Suprapubic skin (tissue), 4 donors: ENCODE measurements at regions not wholly inside any gene's neighbourhood (a gene's known extent, or its start where the extent isn't known, plus 50 kb on each side); places are given as distances from the start of the nearest gene placed in this dataset.

Source experiments
- DNase-seq, 2 donors: peaks; one replicate each; pipeline ENCODE4 v3.0.0-alpha.2; 2019; ENCODE audit warnings: low spot score in 2 of 2
- H3K27ac ChIP-seq: fragments of 200-600 bp; sonication (generic); one replicate; pipeline ENCODE4 v1.5.1; 2019
- H3K27me3 ChIP-seq: fragments of 200-600 bp; sonication (generic); one replicate; pipeline ENCODE4 v1.5.1; 2019
- H3K36me3 ChIP-seq: fragments of 200-600 bp; sonication (generic); one replicate; pipeline ENCODE4 v1.5.1; 2019
- H3K4me1 ChIP-seq: fragments of 200-600 bp; sonication (generic); one replicate; pipeline ENCODE4 v1.5.1; 2019
- H3K4me3 ChIP-seq: fragments of 200-600 bp; sonication (generic); one replicate; pipeline ENCODE4 v1.5.1; 2019; ENCODE audit warnings: mild to moderate bottlenecking
- H3K9me3 ChIP-seq: fragments of 200-600 bp; sonication (generic); one replicate; pipeline ENCODE4 v1.5.1; 2019
- EP300 ChIP-seq: sonication (generic); formaldehyde crosslinking; IDR thresholded peaks from one replicate; pipeline ENCODE4 v1.6.1; 2017; ENCODE audit warnings: antibody characterized with exemption
- POLR2A ChIP-seq, 2 donors: fragments of 450-650 bp; IDR thresholded peaks; one replicate each; pipeline ENCODE4 v1.6.1; 2017; ENCODE audit warnings: antibody characterized with exemption in 2 of 2, mild to moderate bottlenecking in 2 of 2, moderate library complexity in 2 of 2
- POLR2AphosphoS5 ChIP-seq, 3 donors: sonication (generic); formaldehyde crosslinking; IDR thresholded peaks; one replicate each; pipeline ENCODE4 v1.6.1; 2017; ENCODE audit warnings: antibody characterized with exemption in 3 of 3
- WGBS: methylation state at CpG from one replicate; pipeline ENCODE4 v1.1.5; 2018; 5-methylcytosine and 5-hydroxymethylcytosine counted together
- TF ChIP-seq, protein P1 (sequence below), 2 donors: fragments of 200-600 bp in 1 of 2; fragments of 450-650 bp in 1 of 2; sonication (generic) in 1 of 2; IDR thresholded peaks; one replicate each; pipeline ENCODE4 v1.5.1; 2016 to 2019; ENCODE audit warnings: antibody characterized with exemption in 2 of 2, mild to moderate bottlenecking in 1 of 2, moderate library complexity in 1 of 2

DNA sequence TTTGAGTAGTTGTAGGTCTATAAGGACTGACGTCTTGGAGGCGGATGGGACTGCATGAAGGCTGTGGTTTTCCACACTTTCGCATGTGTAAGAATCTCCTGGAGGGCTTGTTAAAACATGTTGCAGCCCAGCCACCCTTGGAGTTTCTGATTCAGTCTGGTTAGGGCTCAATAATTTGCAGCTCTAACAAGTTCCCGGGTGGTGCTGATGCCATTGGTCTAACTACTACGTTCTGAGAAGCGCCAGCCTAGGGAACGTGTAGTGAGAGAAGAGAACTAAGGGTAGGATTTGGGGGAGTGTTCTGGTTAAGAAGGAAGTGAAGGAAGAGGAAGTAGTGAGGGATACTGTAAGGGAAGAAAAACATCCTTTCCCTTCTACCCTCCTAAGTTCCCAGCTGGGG lies 138.9 kb downstream of the LARP7 start:
- TF ChIP-seq EP300 = no peak
- TF ChIP-seq POLR2AphosphoS5 (IDR thresholded peaks at IDR 0.05) = no peak
- TF ChIP-seq POLR2A (IDR thresholded peaks at IDR 0.05) = no peak
- TF ChIP-seq, protein P1, sequence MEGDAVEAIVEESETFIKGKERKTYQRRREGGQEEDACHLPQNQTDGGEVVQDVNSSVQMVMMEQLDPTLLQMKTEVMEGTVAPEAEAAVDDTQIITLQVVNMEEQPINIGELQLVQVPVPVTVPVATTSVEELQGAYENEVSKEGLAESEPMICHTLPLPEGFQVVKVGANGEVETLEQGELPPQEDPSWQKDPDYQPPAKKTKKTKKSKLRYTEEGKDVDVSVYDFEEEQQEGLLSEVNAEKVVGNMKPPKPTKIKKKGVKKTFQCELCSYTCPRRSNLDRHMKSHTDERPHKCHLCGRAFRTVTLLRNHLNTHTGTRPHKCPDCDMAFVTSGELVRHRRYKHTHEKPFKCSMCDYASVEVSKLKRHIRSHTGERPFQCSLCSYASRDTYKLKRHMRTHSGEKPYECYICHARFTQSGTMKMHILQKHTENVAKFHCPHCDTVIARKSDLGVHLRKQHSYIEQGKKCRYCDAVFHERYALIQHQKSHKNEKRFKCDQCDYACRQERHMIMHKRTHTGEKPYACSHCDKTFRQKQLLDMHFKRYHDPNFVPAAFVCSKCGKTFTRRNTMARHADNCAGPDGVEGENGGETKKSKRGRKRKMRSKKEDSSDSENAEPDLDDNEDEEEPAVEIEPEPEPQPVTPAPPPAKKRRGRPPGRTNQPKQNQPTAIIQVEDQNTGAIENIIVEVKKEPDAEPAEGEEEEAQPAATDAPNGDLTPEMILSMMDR (IDR thresholded peaks at IDR 0.05) = no peak
- no peaks in the 10 kb centered on the region for H3K9me3 ChIP-seq
- no peaks in the 10 kb centered on the region for H3K36me3 ChIP-seq
- no peak overlapping the region for H3K27ac ChIP-seq
- 63% methylated on average over 7 of the region's 7 CpGs for WGBS
- no peaks in the 10 kb centered on the region for H3K27me3 ChIP-seq
- no peak for DNase-seq
- H3K4me1 ChIP-seq = no peaks in the 10 kb centered on the region
- H3K4me3 ChIP-seq = no peak overlapping the region

DNA sequence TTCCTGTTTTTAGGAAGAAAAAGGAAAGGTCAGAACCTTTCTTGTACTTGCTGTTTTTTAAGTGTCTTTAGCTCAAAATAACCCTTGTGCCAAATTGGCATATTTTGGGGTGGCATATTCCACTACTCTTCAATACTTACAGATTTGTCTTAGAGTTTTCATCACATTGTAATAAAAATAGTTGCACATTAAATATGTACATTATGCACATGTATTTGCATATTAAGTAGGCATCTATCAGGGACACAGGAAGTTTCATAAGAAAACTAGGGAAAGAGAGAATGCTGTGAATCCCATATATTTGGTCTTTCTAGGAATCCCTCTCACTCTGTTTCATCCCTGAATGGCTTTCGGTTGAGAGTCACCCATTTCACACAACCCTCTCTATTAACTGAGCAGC lies 139.6 kb downstream of the LARP7 start:
- Histone ChIP-seq H3K4me3 (no peak overlapping the region), H3K27me3 (no peaks in the 10 kb centered on the region), H3K9me3 (no peaks in the 10 kb centered on the region), H3K4me1 (no peaks in the 10 kb centered on the region), H3K27ac (no peak overlapping the region), H3K36me3 (no peaks in the 10 kb centered on the region)
- 97% methylated on average over 1 of the region's 1 CpG for WGBS
- DNase-seq = no peak
- no peak for TF ChIP-seq POLR2A (IDR thresholded peaks at IDR 0.05)
- TF ChIP-seq EP300 = no peak
- TF ChIP-seq, protein P1 (IDR thresholded peaks at IDR 0.05) = no peak
- no peak for TF ChIP-seq POLR2AphosphoS5 (IDR thresholded peaks at IDR 0.05)

DNA sequence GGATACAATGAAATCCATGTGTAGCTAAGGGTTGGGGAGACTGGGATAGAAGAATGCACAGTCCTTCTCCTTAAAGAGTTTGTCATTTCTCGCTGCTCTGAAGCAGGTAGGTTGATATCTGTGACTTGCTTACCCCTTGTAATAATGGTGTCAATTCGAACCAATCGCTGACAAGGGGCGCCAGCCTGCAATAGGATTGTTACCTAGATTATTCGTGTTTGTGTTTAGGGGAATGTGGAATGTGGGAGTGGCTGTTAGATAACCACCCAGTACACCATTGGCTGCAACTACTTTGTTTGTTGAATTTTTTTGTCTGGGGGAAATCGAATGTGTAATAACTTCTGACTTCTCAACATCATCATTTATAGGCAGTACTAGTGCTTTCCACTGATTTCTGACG lies 141.6 kb downstream of the LARP7 start:
- Histone ChIP-seq H3K4me3 (no peak overlapping the region), H3K9me3 (no peaks in the 10 kb centered on the region), H3K27me3 (no peaks in the 10 kb centered on the region), H3K36me3 (no peaks in the 10 kb centered on the region), H3K27ac (no peak overlapping the region), H3K4me1 (no peaks in the 10 kb centered on the region)
- 83% methylated on average over 7 of the region's 7 CpGs for WGBS
- no peak for TF ChIP-seq POLR2AphosphoS5 (IDR thresholded peaks at IDR 0.05)
- TF ChIP-seq, protein P1 (IDR thresholded peaks at IDR 0.05) = no peak
- TF ChIP-seq POLR2A (IDR thresholded peaks at IDR 0.05) = no peak
- TF ChIP-seq EP300 = no peak
- no peak for DNase-seq

DNA sequence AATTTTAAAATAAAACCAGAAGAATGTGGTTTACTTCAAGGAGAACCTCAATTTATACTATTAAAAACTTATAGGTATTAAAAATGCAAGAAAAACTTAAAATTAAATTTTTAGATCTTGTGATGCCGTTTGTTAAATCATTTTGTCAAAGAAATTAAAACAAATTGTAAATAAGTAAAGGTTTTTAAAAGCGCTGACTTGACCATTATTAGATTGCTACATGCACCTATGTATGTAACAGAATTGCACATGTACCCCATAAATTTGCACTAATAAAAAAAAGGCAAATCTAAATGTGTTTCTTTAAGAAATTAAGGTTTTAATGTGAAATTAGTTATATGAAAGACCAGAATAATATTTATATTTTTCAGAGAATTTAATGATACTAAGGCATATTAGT lies 156.1 kb downstream of the LARP7 start:
- TF ChIP-seq POLR2A (IDR thresholded peaks at IDR 0.05) (no peak), POLR2AphosphoS5 (IDR thresholded peaks at IDR 0.05) (no peak), EP300 (no peak)
- TF ChIP-seq, protein P1 (IDR thresholded peaks at IDR 0.05) = no peak
- H3K27ac ChIP-seq = no peak overlapping the region
- no peak for DNase-seq
- no peak overlapping the region for H3K4me3 ChIP-seq
- H3K9me3 ChIP-seq = no peaks in the 10 kb centered on the region
- WGBS = 69% methylated on average over 2 of the region's 2 CpGs
- no peaks in the 10 kb centered on the region for H3K4me1 ChIP-seq
- no peaks in the 10 kb centered on the region for H3K27me3 ChIP-seq
- H3K36me3 ChIP-seq = no peaks in the 10 kb centered on the region

DNA sequence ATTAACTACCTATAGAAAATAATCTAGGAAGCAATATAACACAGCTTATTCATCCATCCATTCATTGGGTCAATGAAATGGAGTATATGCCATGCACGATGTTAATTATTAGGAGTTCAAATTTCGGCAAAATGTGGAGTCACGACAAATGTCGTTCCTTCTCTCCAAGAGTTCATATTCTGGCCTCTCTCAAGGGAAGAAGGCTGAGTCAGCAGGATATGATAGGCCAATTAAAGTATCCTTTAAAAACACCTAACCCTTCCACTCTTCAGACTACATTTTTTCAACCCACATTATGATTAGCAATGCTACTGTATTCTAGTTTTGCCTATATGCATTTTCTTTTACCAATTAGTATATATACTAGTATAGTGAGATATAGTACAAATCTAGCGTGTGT lies 163.1 kb downstream of the LARP7 start:
- Histone ChIP-seq H3K27ac (no peak overlapping the region), H3K36me3 (no peaks in the 10 kb centered on the region), H3K4me1 (no peaks in the 10 kb centered on the region), H3K4me3 (no peak overlapping the region), H3K27me3 (no peaks in the 10 kb centered on the region), H3K9me3 (no peaks in the 10 kb centered on the region)
- 94% methylated on average over 5 of the region's 5 CpGs for WGBS
- no peak for DNase-seq
- TF ChIP-seq POLR2AphosphoS5 (IDR thresholded peaks at IDR 0.05) (no peak), EP300 (no peak), POLR2A (IDR thresholded peaks at IDR 0.05) (no peak)
- TF ChIP-seq, protein P1 (IDR thresholded peaks at IDR 0.05) = no peak
